SU-DHL-6 (cell line): ENCODE measurements at regions not wholly inside any gene's neighbourhood (a gene's known extent, or its start where the extent isn't known, plus 50 kb on each side); places are given as distances from the start of the nearest gene placed in this dataset.

Experiments used
- CTCF ChIP-seq: fragments of 200-600 bp; sonication (generic); IDR thresholded peaks from one replicate; pipeline ENCODE4 v1.5.1; 2017; ENCODE audit warnings: antibody characterized with exemption, mild to moderate bottlenecking, low read length, moderate library complexity; ENCODE audit not compliant: insufficient read depth, poor library complexity, severe bottlenecking
- EZH2phosphoT487 ChIP-seq: fragments of 200-600 bp; sonication (generic), shearing (Covaris generic); conservative IDR thresholded peaks from 2 replicates; pipeline ENCODE4 v1.6.1; 2018; ENCODE audit warnings: mild to moderate bottlenecking, antibody characterized with exemption, low read length, moderate library complexity, mixed read lengths

GRCh38 chr14:50012644-50013043 is 103.7 kb downstream of the VCPKMT start:
- TF ChIP-seq CTCF (no peak), EZH2phosphoT487 (no peak)
